Fibroblast of lung (primary cell): ENCODE measurements at regions not wholly inside any gene's neighbourhood (a gene's known extent, or its start where the extent isn't known, plus 50 kb on each side); places are given as distances from the start of the nearest gene placed in this dataset.
"Not testable (repeated sequence)": the region's sequence is repeated elsewhere in the genome, so short reads cannot be mapped to it uniquely, and the experiment has no call there.

ENCODE experiments used
- EZH2 ChIP-seq: IDR thresholded peaks from 2 replicates; pipeline ENCODE4 v1.5.1; 2012; ENCODE audit warnings: low read length, control low read depth, mild to moderate bottlenecking; ENCODE audit errors: missing control alignments
- TF ChIP-seq, protein P1 (sequence below), 2 donors: IDR thresholded peaks in 1 of 2; conservative IDR thresholded peaks in 1 of 2; 1 replicate in 1 of 2; 2 replicates in 1 of 2; pipeline ENCODE4 v1.5.1; 2011 to 2012; ENCODE audit warnings: low read length in 2 of 2, control low read depth in 1 of 2, inconsistent platforms in 1 of 2, low read depth in 1 of 2, mild to moderate bottlenecking in 1 of 2

GRCh38 chr10:71088578-71088977 lies 123.8 kb upstream of the UNC5B start:
- not testable (repeated sequence) for TF ChIP-seq EZH2
- TF ChIP-seq, protein P1, sequence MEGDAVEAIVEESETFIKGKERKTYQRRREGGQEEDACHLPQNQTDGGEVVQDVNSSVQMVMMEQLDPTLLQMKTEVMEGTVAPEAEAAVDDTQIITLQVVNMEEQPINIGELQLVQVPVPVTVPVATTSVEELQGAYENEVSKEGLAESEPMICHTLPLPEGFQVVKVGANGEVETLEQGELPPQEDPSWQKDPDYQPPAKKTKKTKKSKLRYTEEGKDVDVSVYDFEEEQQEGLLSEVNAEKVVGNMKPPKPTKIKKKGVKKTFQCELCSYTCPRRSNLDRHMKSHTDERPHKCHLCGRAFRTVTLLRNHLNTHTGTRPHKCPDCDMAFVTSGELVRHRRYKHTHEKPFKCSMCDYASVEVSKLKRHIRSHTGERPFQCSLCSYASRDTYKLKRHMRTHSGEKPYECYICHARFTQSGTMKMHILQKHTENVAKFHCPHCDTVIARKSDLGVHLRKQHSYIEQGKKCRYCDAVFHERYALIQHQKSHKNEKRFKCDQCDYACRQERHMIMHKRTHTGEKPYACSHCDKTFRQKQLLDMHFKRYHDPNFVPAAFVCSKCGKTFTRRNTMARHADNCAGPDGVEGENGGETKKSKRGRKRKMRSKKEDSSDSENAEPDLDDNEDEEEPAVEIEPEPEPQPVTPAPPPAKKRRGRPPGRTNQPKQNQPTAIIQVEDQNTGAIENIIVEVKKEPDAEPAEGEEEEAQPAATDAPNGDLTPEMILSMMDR (conservative IDR thresholded peaks at IDR 0.05 in 1 of 2, IDR thresholded peaks at IDR 0.05 in 1 of 2; ENCODE audit: low read depth in 1 of 2, low read length in 2 of 2): not testable (repeated sequence)
